HG03520 (cell line): ENCODE measurements at regions not wholly inside any gene's neighbourhood (a gene's known extent, or its start where the extent isn't known, plus 50 kb on each side); places are given as distances from the start of the nearest gene placed in this dataset.

Source experiments
- ATAC-seq: cut with Tn5 transposase; IDR thresholded peaks from one replicate; pipeline ENCODE4 v1.9.1; 2021; ENCODE audit warnings: mild to moderate bottlenecking, moderate library complexity; ENCODE audit not compliant: unreplicated experiment

DNA sequence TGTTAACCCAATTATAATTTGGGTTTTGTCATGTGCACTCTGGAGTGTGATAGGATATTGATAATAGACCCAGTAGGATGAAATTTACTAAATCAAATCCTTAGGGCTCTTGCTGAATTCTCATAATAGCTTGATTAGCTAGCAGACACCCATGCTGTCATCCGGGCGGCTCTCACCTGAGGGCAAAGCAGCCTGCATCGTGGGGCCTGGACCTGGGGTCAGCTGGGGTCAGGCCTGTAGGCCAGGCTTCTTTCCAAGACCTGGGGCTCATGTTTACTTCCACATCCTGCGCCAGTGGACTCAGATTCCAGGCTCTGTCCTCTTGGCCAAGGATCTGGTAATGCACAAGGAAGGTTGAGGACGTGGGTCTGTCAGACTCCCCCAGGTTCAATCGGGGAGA lies 486.3 kb downstream of the NPHP4 start:
- ATAC-seq, result no peak

- no peak for ATAC-seq
These were observed 487.9 kb downstream of the NPHP4 start for GRCh38 chr1:5504364-5504740.

GRCh38 chr1:5503556-5504363 lies 488.5 kb downstream of the NPHP4 start:
- ATAC-seq, result no peak

DNA sequence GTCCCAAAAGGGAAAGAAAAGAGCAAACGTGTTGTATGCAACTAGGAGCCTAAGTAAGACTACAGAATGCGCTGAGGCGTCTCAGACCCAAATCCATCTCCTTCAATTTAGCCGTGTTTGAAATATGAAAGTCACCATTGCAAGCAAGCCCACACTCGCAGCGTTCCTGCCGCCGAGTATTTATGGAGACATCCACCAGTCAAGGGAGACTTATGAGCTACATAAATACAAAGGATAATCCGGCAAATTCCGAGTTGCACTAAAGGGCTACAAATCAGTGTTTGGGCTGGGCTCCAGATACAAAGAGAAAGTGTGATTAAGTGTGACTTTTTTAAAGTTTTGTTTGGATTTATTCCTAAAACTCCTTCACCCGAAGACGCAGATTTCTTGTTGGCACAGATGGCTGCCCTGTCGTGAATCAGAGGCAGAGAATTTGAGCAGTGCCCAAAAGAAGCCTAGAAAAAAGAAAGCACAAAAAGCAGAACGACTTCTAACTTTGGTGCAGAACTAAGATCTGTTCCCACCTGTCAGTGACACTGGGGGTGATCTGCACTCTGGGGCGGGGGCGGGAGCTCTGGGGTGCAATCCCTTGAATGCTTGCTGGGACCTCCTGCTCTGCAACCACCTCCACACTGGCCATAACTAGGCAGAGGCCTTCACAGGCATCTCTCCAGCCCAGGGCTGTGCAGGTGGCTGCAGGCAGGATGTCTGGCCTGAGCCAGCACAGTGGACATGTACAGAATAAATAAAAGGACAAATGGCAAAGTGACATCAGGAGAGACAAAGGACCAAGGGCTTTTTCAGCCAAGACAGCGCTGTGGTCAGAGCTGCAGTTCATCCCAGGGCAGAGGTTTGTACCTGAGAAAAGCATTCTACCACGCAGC lies 489.7 kb downstream of the NPHP4 start:
- ATAC-seq, result no peak

GRCh38 chr1:5501206-5501930 lies 490.9 kb downstream of the NPHP4 start:
- ATAC-seq, result no peak

DNA sequence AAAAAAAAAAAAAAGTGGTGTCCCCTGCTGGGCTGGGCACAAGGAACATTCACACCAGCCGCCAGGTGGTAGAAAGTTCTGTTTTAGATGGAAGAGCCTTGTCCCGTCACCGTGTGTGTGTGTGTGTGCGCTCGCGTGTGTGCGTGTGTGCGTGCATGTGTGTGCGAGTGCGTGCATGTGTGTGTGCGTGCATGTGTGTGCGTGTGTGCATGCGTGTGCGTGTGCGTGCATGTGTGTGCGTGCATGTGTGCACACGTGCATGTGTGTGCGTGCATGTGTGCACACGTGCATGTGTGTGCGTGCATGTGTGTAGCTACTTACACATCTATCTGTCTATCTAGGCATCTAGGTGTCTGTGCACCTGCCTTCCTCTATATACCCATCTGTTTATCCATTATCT lies 491.7 kb downstream of the NPHP4 start:
- ATAC-seq, result no peak

DNA sequence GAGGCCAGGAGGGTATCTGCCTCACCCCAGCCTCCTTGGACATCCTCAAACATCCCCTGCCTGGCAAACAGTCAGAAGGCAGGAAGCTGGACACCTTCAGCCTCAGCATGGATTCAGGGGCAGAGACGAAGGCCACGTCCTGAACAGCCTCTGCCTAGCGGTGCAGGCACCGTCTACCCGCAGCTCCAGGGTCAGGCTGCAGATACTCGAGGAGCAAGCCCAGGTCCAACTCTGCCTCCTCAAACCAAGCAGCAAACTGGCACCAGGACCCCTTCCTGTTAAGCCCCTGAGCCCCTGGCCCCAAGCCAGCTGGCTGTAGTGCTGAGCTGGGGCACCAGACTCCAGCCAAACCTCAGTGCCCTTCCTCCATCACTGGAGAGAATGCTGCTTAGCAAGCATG lies 494.7 kb downstream of the NPHP4 start:
- no peak for ATAC-seq

DNA sequence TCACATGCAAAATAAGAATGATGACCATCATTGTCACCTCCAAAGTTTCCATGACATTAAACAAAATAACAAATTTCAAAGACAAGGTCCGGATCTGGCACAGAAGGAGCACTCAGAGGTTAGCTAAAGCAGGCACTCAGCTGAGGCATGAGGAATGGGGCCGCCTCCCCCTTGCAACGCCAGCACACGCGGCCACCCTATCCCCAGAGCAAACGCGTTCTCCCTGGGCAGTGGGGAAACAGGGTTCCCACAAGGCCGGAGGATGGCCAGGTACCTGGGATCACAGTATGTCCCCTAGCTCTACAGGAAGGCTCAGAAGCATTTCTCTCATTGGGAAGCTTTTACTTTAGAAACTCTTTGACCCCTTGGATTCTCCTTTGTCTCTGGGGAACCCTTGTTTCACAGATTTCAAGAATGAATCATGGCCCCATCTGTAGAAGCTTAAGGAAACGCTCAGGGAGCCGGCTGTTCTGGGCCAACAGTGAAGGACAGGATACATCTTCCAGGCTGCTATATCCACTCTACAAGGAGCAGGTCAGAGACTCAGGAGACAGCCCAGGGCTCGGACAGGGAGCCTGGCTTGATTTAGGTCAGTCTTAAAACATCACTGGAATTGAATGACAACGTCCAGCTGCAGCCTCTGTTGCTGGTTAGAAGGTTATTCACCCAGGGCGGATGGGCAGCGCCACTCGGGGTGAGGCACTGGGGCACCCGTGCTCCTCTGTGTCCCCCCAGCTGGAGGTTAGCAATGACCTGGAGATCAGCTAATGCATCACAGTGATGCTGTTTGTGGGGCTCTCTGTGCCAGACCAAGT lies 496.4 kb downstream of the NPHP4 start:
- ATAC-seq, result no peak

- ATAC-seq, result no peak
These were observed 497.7 kb downstream of the NPHP4 start for GRCh38 chr1:5494518-5494917.

- no peak for ATAC-seq
These were observed 498.3 kb downstream of the NPHP4 start for GRCh38 chr1:5493851-5494311.

GRCh38 chr1:5493275-5493674 lies 498.9 kb downstream of the NPHP4 start:
- ATAC-seq, result no peak

GRCh38 chr1:5492846-5493245 lies 499.4 kb downstream of the NPHP4 start:
- ATAC-seq, result no peak

GRCh38 chr1:5491207-5491904 lies 500.9 kb downstream of the NPHP4 start:
- ATAC-seq, result no peak

GRCh38 chr1:5490635-5491034 lies 501.6 kb downstream of the NPHP4 start:
- ATAC-seq, result no peak

GRCh38 chr1:5488448-5488847 lies 503.8 kb downstream of the NPHP4 start:
- no peak for ATAC-seq

DNA sequence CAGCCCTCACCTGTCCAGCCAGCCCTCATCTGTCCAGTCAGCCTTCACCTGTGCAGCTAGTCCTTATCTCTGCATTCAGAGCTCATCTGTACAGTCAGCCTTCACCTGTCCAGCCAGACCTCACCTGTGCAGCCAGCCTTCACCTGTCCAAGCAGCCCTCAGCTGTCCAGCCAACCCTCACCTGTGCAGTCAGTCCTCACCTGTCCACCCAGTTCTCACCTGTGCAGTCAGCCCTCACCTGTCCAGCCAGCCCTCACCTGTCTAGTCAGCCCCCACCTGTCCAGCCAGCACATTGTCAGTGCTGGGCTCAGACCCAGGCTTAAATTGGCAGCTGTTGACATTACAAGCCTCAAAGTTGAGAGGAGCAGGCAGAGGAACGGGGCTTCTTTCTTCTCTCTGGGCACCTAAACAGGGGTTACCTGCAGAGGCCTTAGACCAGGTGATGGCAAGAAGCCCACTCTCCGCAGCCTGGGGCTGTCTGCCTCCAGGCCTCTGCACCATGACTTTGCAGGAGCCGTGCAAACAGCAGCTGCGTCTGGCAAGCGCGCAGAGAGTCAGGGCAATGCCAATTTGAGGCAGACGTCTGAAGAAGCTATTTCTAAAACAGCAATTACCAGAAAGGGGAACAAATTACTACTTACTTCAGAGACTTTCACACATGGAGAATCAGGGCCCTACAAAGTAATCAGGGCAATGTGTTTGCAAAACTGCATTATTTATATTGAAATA lies 506.1 kb downstream of the NPHP4 start:
- ATAC-seq, result no peak

DNA sequence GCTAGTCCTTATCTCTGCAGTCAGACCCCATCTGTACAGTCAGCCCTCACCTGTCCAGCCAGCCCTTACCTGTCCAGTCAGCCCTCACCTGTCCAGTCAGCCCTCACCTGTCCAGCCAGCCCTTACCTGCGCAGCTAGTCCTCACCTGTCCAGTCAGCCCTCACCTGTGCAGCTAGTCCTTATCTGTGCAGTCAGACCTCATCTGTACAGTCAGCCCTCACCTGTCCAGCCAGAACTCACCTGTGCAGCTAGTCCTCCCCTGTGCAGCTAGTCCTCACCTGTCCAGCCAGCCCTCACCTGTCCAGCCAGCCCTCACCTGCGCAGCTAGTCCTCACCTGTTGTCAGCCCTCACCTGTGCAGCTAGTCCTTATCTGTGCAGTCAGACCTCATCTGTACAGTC lies 506.8 kb downstream of the NPHP4 start:
- ATAC-seq, result no peak

GRCh38 chr1:5484451-5485165 lies 507.6 kb downstream of the NPHP4 start:
- no peak for ATAC-seq

DNA sequence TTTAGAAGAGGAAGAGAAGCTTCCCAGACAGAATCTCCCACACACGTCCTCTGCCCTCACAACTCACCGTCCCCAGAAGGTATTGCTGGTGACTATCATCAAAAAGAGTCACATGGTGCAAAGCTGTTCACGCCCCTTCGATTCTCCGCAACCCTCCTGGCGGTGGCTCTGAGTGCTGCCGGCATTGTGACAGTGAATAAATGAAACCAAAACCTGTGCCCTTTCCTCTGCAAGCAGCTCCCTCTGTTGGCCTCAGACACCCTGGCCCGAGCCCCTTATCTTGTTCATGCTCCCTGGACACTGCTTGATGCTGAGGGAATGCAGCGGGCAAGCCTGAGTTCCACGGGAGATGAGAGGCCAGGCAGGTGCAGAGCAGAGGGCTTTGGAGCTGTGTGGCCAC lies 510.3 kb downstream of the NPHP4 start:
- ATAC-seq, result no peak
